Duodenal mucosa (tissue), 2 donors: ENCODE measurements at regions not wholly inside any gene's neighbourhood (a gene's known extent, or its start where the extent isn't known, plus 50 kb on each side); places are given as distances from the start of the nearest gene placed in this dataset.

Source experiments
- H3K27ac ChIP-seq: one replicate; pipeline ENCODE4 v1.7.0; 2013; ENCODE audit warnings: low read depth, low read length
- H3K27me3 ChIP-seq, 2 donors: one replicate each; pipeline ENCODE4 v1.7.0; 2013; ENCODE audit warnings: low read length in 2 of 2, control low read depth in 1 of 2; ENCODE audit not compliant: insufficient read depth in 2 of 2, control insufficient read depth in 1 of 2
- H3K36me3 ChIP-seq, 2 donors: one replicate each; pipeline ENCODE4 v1.7.0; 2013; ENCODE audit warnings: low read length in 2 of 2, control low read depth in 1 of 2; ENCODE audit not compliant: insufficient read depth in 2 of 2, control insufficient read depth in 1 of 2
- H3K4me1 ChIP-seq, 2 donors: one replicate each; pipeline ENCODE4 v1.7.0; 2013; ENCODE audit warnings: low read length in 2 of 2, control low read depth in 1 of 2; ENCODE audit not compliant: insufficient read depth in 2 of 2, control insufficient read depth in 1 of 2
- H3K4me3 ChIP-seq, 2 donors: one replicate each; pipeline ENCODE4 v1.7.0; 2013; ENCODE audit warnings: low read length in 2 of 2, low read depth in 1 of 2
- H3K9ac ChIP-seq, 2 donors: one replicate each; pipeline ENCODE4 v1.7.0; 2013; ENCODE audit warnings: low read length in 2 of 2, low read depth in 1 of 2
- H3K9me3 ChIP-seq, 2 donors: one replicate each; pipeline ENCODE4 v1.7.0; 2013; ENCODE audit warnings: low read length in 2 of 2, control low read depth in 1 of 2; ENCODE audit not compliant: control insufficient read depth in 1 of 2

GRCh38 chr2:189287982-189288521 is 108.5 kb upstream of the COL5A2 start:
- H3K9me3 ChIP-seq, result no peaks in the 10 kb centered on the region
- no peaks in the 10 kb centered on the region for H3K27me3 ChIP-seq
- H3K4me1 ChIP-seq, result no peaks in the 10 kb centered on the region
- no peak overlapping the region for H3K27ac ChIP-seq
- H3K4me3 ChIP-seq, result no peak overlapping the region
- H3K9ac ChIP-seq, result no peak overlapping the region
- no peaks in the 10 kb centered on the region for H3K36me3 ChIP-seq

- Histone ChIP-seq H3K4me1 (no peaks in the 10 kb centered on the region), H3K27ac (no peak overlapping the region), H3K36me3 (no peaks in the 10 kb centered on the region), H3K4me3 (no peak overlapping the region), H3K27me3 (no peaks in the 10 kb centered on the region), H3K9ac (no peak overlapping the region), H3K9me3 (no peaks in the 10 kb centered on the region)
Observed at GRCh38 chr2:189291460-189291859, 111.9 kb upstream of the COL5A2 start.

- Histone ChIP-seq H3K36me3 (no peaks in the 10 kb centered on the region), H3K4me3 (no peak overlapping the region), H3K4me1 (no peaks in the 10 kb centered on the region), H3K27ac (no peak overlapping the region), H3K9me3 (no peaks in the 10 kb centered on the region), H3K27me3 (no peaks in the 10 kb centered on the region), H3K9ac (no peak overlapping the region)
Observed at GRCh38 chr2:189293164-189293563, 113.6 kb upstream of the COL5A2 start.

- Histone ChIP-seq H3K27ac (no peak overlapping the region), H3K4me3 (no peak overlapping the region), H3K27me3 (no peaks in the 10 kb centered on the region), H3K9ac (no peak overlapping the region), H3K4me1 (no peaks in the 10 kb centered on the region), H3K36me3 (no peaks in the 10 kb centered on the region), H3K9me3 (no peaks in the 10 kb centered on the region)
Observed at GRCh38 chr2:189297446-189297845, 117.9 kb upstream of the COL5A2 start.

GRCh38 chr2:189298038-189298437 is 118.5 kb upstream of the COL5A2 start:
- no peak overlapping the region for H3K4me3 ChIP-seq
- no peak overlapping the region for H3K9ac ChIP-seq
- H3K9me3 ChIP-seq, result no peaks in the 10 kb centered on the region
- no peaks in the 10 kb centered on the region for H3K27me3 ChIP-seq
- no peaks in the 10 kb centered on the region for H3K4me1 ChIP-seq
- H3K27ac ChIP-seq, result no peak overlapping the region
- H3K36me3 ChIP-seq, result no peaks in the 10 kb centered on the region

GRCh38 chr2:189298481-189298880 is 118.9 kb upstream of the COL5A2 start:
- Histone ChIP-seq H3K36me3 (no peaks in the 10 kb centered on the region), H3K4me1 (no peaks in the 10 kb centered on the region), H3K9me3 (no peaks in the 10 kb centered on the region), H3K27me3 (no peaks in the 10 kb centered on the region), H3K4me3 (no peak overlapping the region), H3K27ac (no peak overlapping the region), H3K9ac (no peak overlapping the region)

- Histone ChIP-seq H3K4me1 (no peaks in the 10 kb centered on the region), H3K27ac (no peak overlapping the region)
Observed at GRCh38 chr2:189299974-189300373, 120.4 kb upstream of the COL5A2 start.

GRCh38 chr2:189300916-189301315 is 121.4 kb upstream of the COL5A2 start:
- H3K27me3 ChIP-seq, result no peaks in the 10 kb centered on the region
- H3K4me3 ChIP-seq, result no peak overlapping the region
- no peaks in the 10 kb centered on the region for H3K36me3 ChIP-seq
- H3K9ac ChIP-seq, result no peak overlapping the region
- no peak overlapping the region for H3K27ac ChIP-seq
- H3K4me1 ChIP-seq, result peaks cover 0 to 2% of the 10 kb centered on the region in 2 donors
- no peaks in the 10 kb centered on the region for H3K9me3 ChIP-seq

More at GRCh38 chr2:189299974-189300373, 120.4 kb upstream of the COL5A2 start:
- H3K9me3 ChIP-seq, result no peaks in the 10 kb centered on the region
- H3K9ac ChIP-seq, result no peak overlapping the region
- H3K4me3 ChIP-seq, result no peak overlapping the region
- H3K36me3 ChIP-seq, result no peaks in the 10 kb centered on the region
- no peaks in the 10 kb centered on the region for H3K27me3 ChIP-seq

GRCh38 chr2:189302274-189302948 is 122.8 kb upstream of the COL5A2 start:
- Histone ChIP-seq H3K4me3 (no peak overlapping the region), H3K9me3 (no peaks in the 10 kb centered on the region), H3K27ac (no peak overlapping the region), H3K27me3 (no peaks in the 10 kb centered on the region), H3K36me3 (no peaks in the 10 kb centered on the region), H3K9ac (no peak overlapping the region), H3K4me1 (peaks cover 3 to 7% of the 10 kb centered on the region in 2 donors)

GRCh38 chr2:189304360-189304759 is 124.8 kb upstream of the COL5A2 start:
- Histone ChIP-seq H3K4me3 (no peak overlapping the region), H3K9me3 (no peaks in the 10 kb centered on the region), H3K4me1 (peaks cover 7% of the 10 kb centered on the region in 2 donors), H3K9ac (no peak overlapping the region), H3K27me3 (no peaks in the 10 kb centered on the region), H3K36me3 (no peaks in the 10 kb centered on the region), H3K27ac (no peak overlapping the region)
